Hematopoietic multipotent progenitor cell treated with erythropoietin and hydrocortisone succinate and interleukin-3 and kit ligand, for 17 days (in vitro differentiated cells): ENCODE measurements at regions not wholly inside any gene's neighbourhood (a gene's known extent, or its start where the extent isn't known, plus 50 kb on each side); places are given as distances from the start of the nearest gene placed in this dataset.
"Not testable (repeated sequence)": the region's sequence is repeated elsewhere in the genome, so short reads cannot be mapped to it uniquely, and the experiment has no call there.

ENCODE experiments used
- DNase-seq: peaks from one replicate; pipeline ENCODE4 v3.0.0-alpha.2; 2015; ENCODE audit warnings: low spot score

DNA sequence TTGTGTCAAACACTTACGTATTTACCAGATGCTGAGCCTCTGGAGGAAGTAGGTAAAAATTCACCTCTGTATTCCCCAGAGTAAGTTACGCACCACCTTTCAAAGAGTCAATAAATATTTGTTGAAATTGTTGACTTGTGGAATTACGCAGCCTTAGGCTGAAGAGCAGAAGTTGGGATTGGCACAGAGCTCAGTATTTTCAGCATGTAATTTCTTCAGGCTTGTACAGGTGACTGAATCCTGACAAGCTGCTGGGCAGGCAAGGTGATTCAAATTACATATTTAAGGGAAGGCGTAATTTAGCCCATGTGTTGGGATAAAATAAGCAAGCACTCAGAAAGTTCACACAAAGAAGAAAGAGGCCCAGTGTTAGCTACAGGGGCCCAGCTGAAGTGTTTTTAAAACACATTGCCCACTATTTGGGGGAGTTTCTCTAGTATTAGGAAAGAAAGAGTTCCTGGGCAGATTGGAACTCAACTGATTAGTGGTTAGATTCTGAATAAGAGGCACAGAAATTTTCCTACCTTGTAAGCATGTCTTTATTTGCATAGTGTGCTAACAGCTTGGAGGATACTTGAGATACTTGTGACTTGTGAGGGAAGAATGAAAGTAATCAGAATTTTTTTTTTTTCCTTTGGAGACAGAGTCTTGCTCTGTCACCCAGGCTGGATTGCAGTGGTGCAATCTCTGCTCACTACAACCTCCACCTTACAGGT, 165.3 kb upstream of the FBXL7 start:
- no peak for DNase-seq

- no peak for DNase-seq
Observed at GRCh38 chr5:15333091-15333490, 166.9 kb upstream of the FBXL7 start.

DNA sequence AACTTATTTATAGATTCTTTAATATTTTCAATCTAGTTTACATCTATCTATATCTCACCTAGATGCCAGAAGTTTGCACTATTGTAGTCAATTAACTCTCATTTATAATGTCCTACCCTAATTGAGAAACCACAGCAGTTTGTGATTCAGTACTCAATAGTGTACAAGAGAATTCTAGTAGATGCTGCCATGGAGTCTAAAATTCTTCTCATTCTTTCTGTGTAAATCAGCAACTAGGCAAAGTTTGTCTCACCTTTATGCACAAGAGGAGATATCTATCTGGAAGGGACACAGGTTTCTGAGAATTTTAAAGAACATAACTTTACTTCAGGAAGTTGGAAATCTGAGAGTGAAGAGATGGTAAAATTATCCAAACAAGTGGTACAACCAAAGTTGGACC, 173.0 kb upstream of the FBXL7 start:
- DNase-seq, result no peak

GRCh38 chr5:15326471-15326870, 173.5 kb upstream of the FBXL7 start:
- DNase-seq, result no peak

- DNase-seq, result no peak
Observed at GRCh38 chr5:15322421-15322820, 177.6 kb upstream of the FBXL7 start.

GRCh38 chr5:15321776-15322175, 178.2 kb upstream of the FBXL7 start:
- DNase-seq, result no peak

DNA sequence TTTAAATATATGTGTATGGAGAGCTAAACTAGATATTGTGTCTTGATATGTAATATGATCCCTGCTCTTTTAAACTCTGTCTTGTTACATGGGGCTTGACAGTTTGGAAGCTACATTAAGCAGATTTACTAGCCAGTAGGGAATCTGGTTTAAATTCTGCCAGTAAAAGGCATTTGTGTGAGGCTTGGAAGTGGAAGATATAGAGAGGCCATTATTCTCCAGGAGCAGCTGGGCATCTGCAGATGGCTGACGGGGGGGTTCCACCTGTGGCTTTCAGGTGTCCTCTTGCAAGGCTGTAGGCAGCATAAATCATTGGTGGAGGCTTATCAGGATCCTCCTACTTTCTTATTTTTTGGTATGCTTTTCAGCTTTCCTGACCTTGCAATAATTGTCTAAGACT, 179.1 kb upstream of the FBXL7 start:
- no peak for DNase-seq

DNA sequence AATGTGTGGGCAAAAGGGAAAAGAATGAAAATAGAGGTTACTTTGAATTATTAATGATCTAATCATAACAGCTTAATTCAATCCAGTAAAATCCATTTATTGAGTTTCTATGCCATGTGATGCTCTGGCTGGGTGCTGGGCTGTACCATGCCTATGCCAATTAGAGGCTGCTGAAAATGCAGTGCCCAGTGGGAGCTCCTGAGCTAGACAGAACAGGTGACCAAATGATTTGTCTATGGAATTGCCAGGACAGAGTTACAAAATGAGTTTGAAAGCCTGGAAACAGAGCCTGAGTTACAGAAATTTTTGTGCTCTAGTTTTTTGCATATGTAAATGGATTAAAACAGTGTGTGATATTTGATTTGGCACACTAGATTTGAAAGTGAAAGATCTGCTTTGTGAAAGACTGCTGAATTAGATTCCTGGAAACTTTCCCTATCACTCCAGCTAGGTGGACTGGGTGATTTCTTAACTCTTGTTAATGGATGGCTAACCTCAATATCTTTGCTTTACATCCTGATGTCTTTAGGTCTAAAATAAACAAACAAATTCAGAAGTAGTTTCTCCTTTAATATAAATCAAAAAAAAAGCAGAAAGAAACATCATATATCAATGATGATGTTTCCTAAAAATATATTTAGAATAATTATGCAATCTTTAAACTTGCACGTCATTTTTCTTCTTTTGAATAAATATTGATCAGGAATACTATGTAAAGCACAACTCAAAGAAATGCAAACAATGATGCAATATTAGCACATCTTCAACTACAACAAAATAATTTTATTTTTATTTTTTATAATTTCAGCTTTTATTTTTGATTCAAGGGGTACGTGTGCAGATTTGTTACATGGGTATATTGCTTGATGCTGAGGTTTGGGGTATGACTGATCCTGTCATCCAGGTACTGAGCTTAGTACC, 194.8 kb upstream of the FBXL7 start:
- DNase-seq, result no peak

DNA sequence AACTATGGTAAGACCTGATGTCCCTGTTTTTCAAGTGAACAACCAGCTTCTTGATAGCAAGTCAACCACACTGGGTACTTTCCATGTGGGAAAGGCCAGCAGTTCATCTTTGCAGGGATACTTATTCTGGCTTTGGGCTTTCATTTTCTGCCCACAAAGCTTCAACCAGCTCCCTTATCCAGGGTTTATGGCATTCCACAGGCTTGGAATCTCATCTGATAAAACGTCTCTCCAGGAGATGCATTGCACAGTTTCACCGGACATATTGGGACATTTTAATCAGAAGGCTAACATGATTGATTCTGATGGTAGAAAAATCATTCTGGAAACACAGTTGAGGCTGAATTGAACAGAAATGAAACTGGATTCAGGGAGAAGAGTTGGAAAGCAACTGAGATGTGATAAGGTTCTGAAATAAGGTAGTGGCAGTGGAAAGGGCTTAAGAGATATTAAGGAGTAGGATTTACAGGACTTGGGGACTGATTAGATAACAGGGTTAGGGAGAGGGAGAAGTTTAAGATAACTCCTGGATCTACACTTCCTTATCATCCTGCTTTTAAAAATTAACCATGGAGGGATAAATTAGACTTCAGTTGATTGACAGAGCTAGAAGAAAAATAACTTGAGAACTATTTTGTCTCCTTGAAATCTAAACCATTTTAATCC, 195.8 kb upstream of the FBXL7 start:
- no peak for DNase-seq

- DNase-seq, result no peak
Observed at GRCh38 chr5:15300141-15300540, 199.8 kb upstream of the FBXL7 start.

GRCh38 chr5:15290953-15291352, 209.0 kb upstream of the FBXL7 start:
- no peak for DNase-seq

- no peak for DNase-seq
Observed at GRCh38 chr5:15286650-15287049, 213.3 kb upstream of the FBXL7 start.

DNA sequence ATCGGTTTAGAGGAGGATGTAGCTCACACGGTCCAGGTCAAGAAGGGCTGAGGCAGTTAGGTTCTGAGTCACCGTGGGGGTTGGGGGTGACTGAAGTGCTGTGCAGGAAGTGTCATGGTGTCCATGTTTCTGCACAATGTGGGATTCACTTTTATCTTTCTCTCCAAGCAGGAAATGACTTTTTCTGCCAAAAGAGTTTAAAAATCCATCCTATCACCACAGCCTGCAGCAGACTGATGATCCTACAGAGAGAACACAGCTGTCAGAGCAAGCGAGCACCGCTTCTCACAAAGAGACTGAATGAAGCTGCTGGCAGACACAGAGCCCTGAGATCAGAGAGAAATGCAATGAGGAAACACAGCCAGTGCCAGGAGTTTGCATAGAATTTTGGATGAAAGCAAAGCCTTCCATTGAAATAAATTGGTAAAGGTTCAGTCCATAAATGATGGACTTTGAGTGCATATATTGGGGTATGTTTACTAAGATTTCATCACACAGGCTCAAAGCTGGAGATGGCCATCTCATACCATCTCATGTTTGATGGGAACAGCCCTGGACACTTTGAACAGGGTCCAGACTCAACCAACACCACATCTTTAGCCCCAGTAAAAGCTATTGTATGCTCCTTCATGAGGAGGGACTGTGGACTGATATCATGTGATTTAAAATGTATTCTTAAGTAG, 213.9 kb upstream of the FBXL7 start:
- no peak for DNase-seq

- no peak for DNase-seq
Observed at GRCh38 chr5:15284706-15285105, 215.3 kb upstream of the FBXL7 start.

GRCh38 chr5:15283076-15283475, 216.9 kb upstream of the FBXL7 start:
- no peak for DNase-seq

DNA sequence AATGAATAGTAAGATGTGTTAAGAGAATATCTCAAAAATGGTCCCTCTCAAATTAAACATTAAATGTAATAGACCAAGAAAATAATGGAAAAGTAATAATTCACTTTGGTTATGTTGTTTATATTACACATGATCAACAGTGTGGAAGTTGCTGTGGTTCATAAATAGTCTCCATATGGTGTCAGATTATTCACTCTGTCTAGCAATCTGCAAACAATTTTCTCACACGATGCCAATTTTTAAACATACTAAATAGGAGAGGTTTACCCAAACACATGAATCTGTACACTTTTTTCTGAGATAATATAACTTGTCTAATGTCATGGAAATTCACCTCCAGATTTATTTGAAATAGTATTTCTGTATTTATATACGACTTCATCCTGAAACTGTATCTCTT, 217.4 kb upstream of the FBXL7 start:
- no peak for DNase-seq

GRCh38 chr5:15271596-15271995, 228.4 kb upstream of the FBXL7 start:
- DNase-seq, result not testable (repeated sequence)

DNA sequence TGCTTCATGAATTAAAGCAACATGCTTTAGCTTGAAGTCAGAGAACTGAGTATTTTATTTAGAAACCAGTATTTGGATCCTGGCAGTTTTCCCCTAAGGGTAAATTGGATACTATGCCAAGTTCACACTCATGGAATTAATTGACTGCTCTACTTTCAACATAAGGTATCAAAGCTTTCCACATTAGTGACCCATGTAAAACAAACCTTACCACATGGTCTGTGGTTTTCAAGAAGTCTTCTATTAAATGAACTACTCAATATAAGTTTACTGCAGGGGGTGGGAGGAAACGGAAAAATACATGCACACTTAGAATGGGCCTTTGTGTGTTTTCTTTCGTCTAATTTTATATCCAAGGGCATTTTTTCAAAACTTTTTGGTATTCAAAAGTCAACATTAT, 232.0 kb upstream of the FBXL7 start:
- no peak for DNase-seq

- no peak for DNase-seq
Observed at GRCh38 chr5:15266841-15267240, 233.1 kb upstream of the FBXL7 start.

GRCh38 chr5:15266229-15266628, 233.8 kb upstream of the FBXL7 start:
- DNase-seq, result no peak

DNA sequence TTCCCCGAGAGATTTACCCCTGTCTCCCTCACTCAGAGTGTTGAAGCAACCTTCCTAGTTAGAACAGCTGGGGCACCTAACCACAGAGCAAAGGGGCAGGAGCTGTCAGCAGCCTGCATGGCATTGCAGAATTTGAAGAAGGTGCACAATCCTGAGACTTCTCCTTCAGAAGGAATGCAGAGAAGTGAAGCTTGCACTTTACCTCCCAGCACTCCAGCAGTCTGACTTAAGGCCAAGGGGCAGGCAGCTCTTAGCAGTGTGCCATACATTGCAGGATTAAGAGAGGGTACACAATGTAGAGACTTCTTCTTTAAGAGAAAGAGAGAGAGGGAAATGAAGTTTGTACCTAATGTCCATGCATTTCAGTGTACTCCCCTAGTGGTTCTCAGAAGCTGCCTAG, 236.0 kb upstream of the FBXL7 start:
- no peak for DNase-seq

- no peak for DNase-seq
Observed at GRCh38 chr5:15263406-15263805, 236.6 kb upstream of the FBXL7 start.
